H1 (cell line): ENCODE measurements at regions not wholly inside any gene's neighbourhood (a gene's known extent, or its start where the extent isn't known, plus 50 kb on each side); places are given as distances from the start of the nearest gene placed in this dataset.

Experiments
- CTCF ChIA-PET: fragments of 300-600 bp; sonication (Branson Sonifier 250); formaldehyde crosslinking; loops from one replicate; lab custom pipeline; 2021; ENCODE audit not compliant: partially characterized antibody; lab: Charles Lee
- POLR2A ChIA-PET: fragments of 300-600 bp; sonication (Branson Sonifier 250); formaldehyde crosslinking; loops from one replicate; lab custom pipeline; 2021; ENCODE audit warnings: inconsistent platforms; ENCODE audit not compliant: partially characterized antibody; lab: Charles Lee
- DNase-seq, 2 experiments: peaks; one replicate each; pipeline versions ENCODE4 v3.0.0 to v3.0.0-alpha.2; 2010 to 2022; ENCODE audit warnings: low spot score in 2 of 2, low read depth in 1 of 2, mixed read lengths in 1 of 2
- FAIRE-seq: peaks from 2 replicates; lab custom pipeline; 2011; peaks lifted over from hg19 to GRCh38; lab: Jason Lieb, UNC
- H2AFZ ChIP-seq: 2 replicates; pipeline ENCODE4 v1.8.1; 2012; ENCODE audit warnings: low read length, inconsistent platforms
- H2AK5ac ChIP-seq: 2 replicates; pipeline ENCODE4 v1.6.1; 2013; ENCODE audit warnings: low read depth, low read length
- H2BK120ac ChIP-seq: replicated peaks from 2 replicates; pipeline ENCODE3; 2013; ENCODE audit warnings: low read depth, low read length, inconsistent platforms
- H2BK12ac ChIP-seq: 2 replicates; pipeline ENCODE4 v1.6.1; 2013; ENCODE audit warnings: low read depth, low read length
- H2BK15ac ChIP-seq: 2 replicates; pipeline ENCODE4 v1.6.1; 2013; ENCODE audit warnings: low read length
- H2BK20ac ChIP-seq: 2 replicates; pipeline ENCODE4 v1.6.1; 2013; ENCODE audit warnings: low read length
- H2BK5ac ChIP-seq: 2 replicates; pipeline ENCODE4 v1.6.1; 2013; ENCODE audit warnings: low read depth, low read length
- H3K14ac ChIP-seq: 2 replicates; pipeline ENCODE4 v1.6.1; 2013; ENCODE audit warnings: inconsistent platforms; ENCODE audit not compliant: insufficient read length
- H3K18ac ChIP-seq: 2 replicates; pipeline ENCODE4 v1.6.1; 2013; ENCODE audit warnings: low read length; ENCODE audit errors: extremely low read depth
- H3K23ac ChIP-seq: 2 replicates; pipeline ENCODE4 v1.6.1; 2013; ENCODE audit warnings: inconsistent platforms; ENCODE audit not compliant: insufficient read length
- H3K23me2 ChIP-seq: 2 replicates; pipeline ENCODE4 v1.6.1; 2013; ENCODE audit warnings: low read depth, low read length
- H3K27ac ChIP-seq: 2 replicates; pipeline ENCODE4 v1.6.1; 2011; ENCODE audit warnings: low read depth, low read length, inconsistent platforms
- H3K27me3 ChIP-seq, 4 experiments: replicated peaks in 1 of 4; 1 replicate in 1 of 4; 2 replicates in 3 of 4; pipeline versions ENCODE4 v1.6.1 to v1.8.1; 2011 to 2013; ENCODE audit warnings: low read length in 3 of 4, mild to moderate bottlenecking in 3 of 4, inconsistent platforms in 2 of 4, mixed read lengths in 2 of 4, moderate library complexity in 1 of 4; ENCODE audit not compliant: control insufficient read depth in 3 of 4, insufficient read depth in 3 of 4; ENCODE audit errors: extremely low read depth in 1 of 4
- H3K36me3 ChIP-seq, 4 experiments: 2 replicates each; pipeline versions ENCODE4 v1.6.1 to v1.8.1; 2011 to 2013; ENCODE audit warnings: mild to moderate bottlenecking in 4 of 4, low read length in 3 of 4, moderate library complexity in 2 of 4, control low read depth in 1 of 4, inconsistent platforms in 1 of 4; ENCODE audit not compliant: insufficient read depth in 4 of 4, control insufficient read depth in 2 of 4
- H3K4ac ChIP-seq: replicated peaks from 2 replicates; pipeline ENCODE3; 2013; ENCODE audit warnings: low read length, low read depth, mixed read lengths, inconsistent platforms; ENCODE audit not compliant: insufficient read length
- H3K4me1 ChIP-seq, 4 experiments: replicated peaks in 1 of 4; 1 replicate in 1 of 4; 2 replicates in 3 of 4; pipeline versions ENCODE4 v1.6.1 to v1.8.1; 2011 to 2013; ENCODE audit warnings: low read length in 3 of 4, inconsistent platforms in 2 of 4, mixed read lengths in 1 of 4; ENCODE audit not compliant: insufficient read depth in 4 of 4, control insufficient read depth in 3 of 4
- H3K4me2 ChIP-seq, 2 experiments: 2 replicates each; pipeline versions ENCODE4 v1.6.1 to v1.8.1; 2011 to 2013; ENCODE audit warnings: low read depth in 2 of 2, low read length in 2 of 2, control low read depth in 1 of 2, inconsistent platforms in 1 of 2, mild to moderate bottlenecking in 1 of 2; ENCODE audit not compliant: insufficient read depth in 1 of 2
- H3K4me3 ChIP-seq, 4 experiments: fragments of 200-600, 300-600 bp in 1 of 4; sonication (generic), shearing (Covaris generic), sonication (Bioruptor Twin) in 1 of 4; 2 replicates each; pipeline versions ENCODE4 v1.5.1 to v1.8.1; 2011 to 2016; ENCODE audit warnings: low read length in 4 of 4, low read depth in 3 of 4, control low read depth in 2 of 4, inconsistent platforms in 2 of 4, mild to moderate bottlenecking in 2 of 4, mixed read lengths in 1 of 4, moderate library complexity in 1 of 4; ENCODE audit not compliant: insufficient read depth in 2 of 4; ENCODE audit errors: extremely low read depth in 1 of 4
- H3K56ac ChIP-seq: replicated peaks from 2 replicates; pipeline ENCODE3; 2013; ENCODE audit warnings: low read depth, mild to moderate bottlenecking, mixed read lengths, low read length, inconsistent platforms; ENCODE audit not compliant: insufficient read length
- H3K79me1 ChIP-seq: 2 replicates; pipeline ENCODE4 v1.6.1; 2013; ENCODE audit warnings: low read depth, low read length, control low read depth
- H3K79me2 ChIP-seq, 2 experiments: 2 replicates each; pipeline versions ENCODE4 v1.6.1 to v1.8.1; 2012 to 2013; ENCODE audit warnings: low read length in 2 of 2, mild to moderate bottlenecking in 2 of 2, inconsistent platforms in 1 of 2; ENCODE audit not compliant: insufficient read depth in 2 of 2, control insufficient read depth in 1 of 2
- H3K9ac ChIP-seq, 4 experiments: replicated peaks in 1 of 4; 1 replicate in 1 of 4; 2 replicates in 3 of 4; pipeline versions ENCODE4 v1.6.1 to v1.8.1; 2011 to 2013; ENCODE audit warnings: low read depth in 3 of 4, low read length in 3 of 4, control low read depth in 2 of 4, mild to moderate bottlenecking in 2 of 4, moderate library complexity in 2 of 4, inconsistent platforms in 1 of 4; ENCODE audit errors: extremely low read depth in 1 of 4
- H3K9me3 ChIP-seq, 2 experiments: 2 replicates each; pipeline versions ENCODE4 v1.6.1 to v1.8.1; 2012 to 2013; ENCODE audit warnings: mild to moderate bottlenecking in 2 of 2, moderate library complexity in 2 of 2, control low read depth in 1 of 2, inconsistent platforms in 1 of 2, low read depth in 1 of 2, low read length in 1 of 2, mixed read lengths in 1 of 2; ENCODE audit not compliant: insufficient read depth in 2 of 2
- H4K20me1 ChIP-seq, 2 experiments: replicated peaks in 1 of 2; 2 replicates each; pipeline versions ENCODE3 to v1.8.1; 2011 to 2013; ENCODE audit warnings: inconsistent platforms in 2 of 2, low read length in 2 of 2, mild to moderate bottlenecking in 1 of 2; ENCODE audit not compliant: insufficient read depth in 2 of 2, control insufficient read depth in 1 of 2
- H4K5ac ChIP-seq: 2 replicates; pipeline ENCODE4 v1.6.1; 2013; ENCODE audit warnings: low read length, low read depth, mixed read lengths, inconsistent platforms; ENCODE audit not compliant: insufficient read length
- H4K8ac ChIP-seq: 2 replicates; pipeline ENCODE4 v1.8.0; 2013; ENCODE audit warnings: mild to moderate bottlenecking, moderate library complexity, low read length, inconsistent platforms; ENCODE audit not compliant: insufficient read depth; ENCODE audit errors: extremely low read depth
- H4K91ac ChIP-seq: replicated peaks from 2 replicates; pipeline ENCODE3; 2013; ENCODE audit warnings: low read length, mixed read lengths, inconsistent platforms; ENCODE audit not compliant: insufficient read length
- CBX5 ChIP-seq: fragments of 300-800, 300-1000 bp; sonication (generic); IDR thresholded peaks from 2 replicates; pipeline ENCODE4 v1.7.1; 2016; ENCODE audit warnings: antibody characterized with exemption, low read length, low read depth
- CTBP2 ChIP-seq: IDR thresholded peaks from 2 replicates; pipeline ENCODE4 v1.7.0; 2011; ENCODE audit warnings: borderline replicate concordance, mild to moderate bottlenecking, moderate library complexity, mixed read lengths, low read length; ENCODE audit not compliant: insufficient read depth, insufficient read length
- KDM1A ChIP-seq: fragments of 200-600, 300-600 bp; sonication (generic); IDR thresholded peaks from 2 replicates; pipeline ENCODE4 v1.7.1; 2016; ENCODE audit warnings: mild to moderate bottlenecking, low read length, borderline replicate concordance
- NRF1 ChIP-seq: IDR thresholded peaks from 2 replicates; pipeline ENCODE4 v1.6.1; 2011; ENCODE audit warnings: mild to moderate bottlenecking, low read depth, low read length, improper control_type of control experiment
- RNF2 ChIP-seq: fragments of 200-900, 300-1000 bp; sonication (generic); IDR thresholded peaks from 2 replicates; pipeline ENCODE4 v1.7.1; 2016; ENCODE audit warnings: borderline replicate concordance, low read depth, mild to moderate bottlenecking, antibody characterized with exemption, low read length; ENCODE audit not compliant: poor library complexity, severe bottlenecking; ENCODE audit errors: missing control alignments
- RXRA ChIP-seq: IDR thresholded peaks from 2 replicates; pipeline ENCODE4 v1.6.1; 2011; ENCODE audit warnings: low read depth, mild to moderate bottlenecking, low read length, moderate library complexity; ENCODE audit not compliant: insufficient read depth
- TAF7 ChIP-seq: optimal IDR thresholded peaks from 2 replicates; pipeline ENCODE3; 2011; ENCODE audit warnings: low read depth, mild to moderate bottlenecking, inconsistent platforms, low read length, moderate library complexity, borderline replicate concordance
- WGBS, 2 experiments: shearing (Covaris generic) in 1 of 2; methylation state at CpG; one replicate each; pipeline versions ENCODE4 v1.1.6 to v1.1.7; 2013 to 2015; ENCODE audit warnings: low lambda C conversion rate in 2 of 2, mixed read lengths in 2 of 2, inconsistent platforms in 1 of 2, low coverage in 1 of 2, missing lambda C conversion rate in 1 of 2; ENCODE audit not compliant: insufficient replicate concordance in 2 of 2, insufficient coverage in 1 of 2, insufficient read length in 1 of 2; ENCODE audit errors: extremely low coverage in 1 of 2, missing lambda C conversion rate in 1 of 2; 5-methylcytosine and 5-hydroxymethylcytosine counted together

DNA sequence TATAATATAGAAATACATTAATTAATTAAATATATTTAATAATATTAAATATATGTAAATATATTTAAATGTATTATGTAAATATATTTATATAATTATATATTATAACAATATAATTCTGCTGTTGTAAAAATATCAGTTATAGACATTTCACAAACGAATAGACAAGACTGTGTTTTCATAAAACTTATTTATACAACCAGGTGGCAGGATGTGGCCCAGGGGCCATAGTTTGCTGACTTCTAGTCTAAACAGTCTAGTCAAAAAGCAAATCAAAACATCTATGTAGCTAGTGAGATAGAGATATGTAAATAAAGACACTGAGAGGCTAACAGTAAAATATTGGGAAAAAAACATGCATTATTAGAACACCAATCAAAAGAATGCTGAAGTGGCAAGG is 136.4 kb downstream of the TBXT start (continued):
- TF ChIP-seq CBX5, result no peak

DNA sequence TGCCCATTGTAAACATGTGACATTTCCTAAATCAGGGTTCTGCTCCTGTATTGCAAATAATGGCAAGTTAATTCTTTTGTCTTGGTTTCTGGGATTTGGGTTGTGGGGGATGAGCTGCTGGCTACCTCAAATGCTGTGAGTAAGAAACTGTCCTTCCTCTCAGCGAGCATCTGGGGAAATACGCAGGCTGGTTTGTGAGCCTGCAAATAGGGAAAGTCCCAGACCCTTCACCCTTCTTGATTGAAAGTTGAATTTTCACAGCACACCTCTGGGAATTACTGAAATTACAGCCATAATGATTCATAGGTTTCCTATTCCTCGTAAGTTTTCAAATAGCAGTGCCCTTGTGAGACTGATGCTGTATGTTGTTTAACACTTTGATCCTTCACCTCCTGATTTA is 138.1 kb downstream of the TBXT start:
- Histone ChIP-seq H3K27ac (no peak overlapping the region), H4K8ac (no peak overlapping the region), H2BK12ac (no peak overlapping the region), H3K9me3 (no peaks in the 10 kb centered on the region), H2BK120ac (no peak overlapping the region), H3K79me2 (no peaks in the 10 kb centered on the region), H3K4me1 (peaks cover 0 to 4% (median 3%) of the 10 kb centered on the region in 4 experiments; a peak in 6 of 7 replicates), H2BK15ac (no peak overlapping the region), H3K18ac (no peak overlapping the region), H3K56ac (no peak overlapping the region), H3K79me1 (no peaks in the 10 kb centered on the region), H3K23me2 (no peaks in the 10 kb centered on the region; the same call in 1 of the 2 replicates), H2BK5ac (no peak overlapping the region), H3K4ac (no peak overlapping the region), H3K23ac (no peak overlapping the region), H3K4me3 (no peak overlapping the region), H4K20me1 (no peaks in the 10 kb centered on the region), H3K36me3 (no peaks in the 10 kb centered on the region), H2AFZ (no peak overlapping the region), H3K27me3 (no peaks in the 10 kb centered on the region), H4K91ac (no peak overlapping the region), H3K14ac (no peak overlapping the region), H2AK5ac (no peak overlapping the region), H3K4me2 (no peak overlapping the region), H2BK20ac (no peak overlapping the region), H3K9ac (no peak overlapping the region), H4K5ac (no peak overlapping the region)
- WGBS, 2 experiments, result 78% methylated on average over 3 of the region's 3 CpGs; no CpG with 5 or more reads in 1 of the 2 experiments
- CTCF ChIA-PET, result no interaction called here
- POLR2A ChIA-PET, result no interaction called here
- FAIRE-seq (no peak), DNase-seq (no peak)
- no peak for TF ChIP-seq RXRA
- no peak for TF ChIP-seq RNF2
- no peak for TF ChIP-seq KDM1A
- no peak for TF ChIP-seq CTBP2
- no peak for TF ChIP-seq TAF7
- TF ChIP-seq NRF1, result no peak
